ENCODE measurements at regions not wholly inside any gene's neighbourhood (a gene's known extent, or its start where the extent isn't known, plus 50 kb on each side); places are given as distances from the start of the nearest gene placed in this dataset.
A peak's percentile ranks its signal among the peaks of the same experiment; 100 is the strongest.

GRCh38 chr3:182710557-182711157, 82.6 kb upstream of the ATP11B start:
- CTCF ChIA-PET, result interaction anchor here (1.2 to 1.5 kb wide), 2 partner anchors 10 kb away, joined by 3 read pairs; no protein-coding TSS in a partner anchor
- Mint-ChIP-seq H3K9me3 (no peaks in the 10 kb centered on the region), H3K4me1 (peaks cover 4% of the 10 kb centered on the region), H3K4me3 (no peak overlapping the region), H3K27me3 (peaks cover 6% of the 10 kb centered on the region), H3K36me3 (ENCODE audit: low read depth) (no peaks in the 10 kb centered on the region), H3K27ac (no peak overlapping the region)
- POLR2A ChIA-PET, result no interaction called here
- DNase-seq, result no peak

- H3K36me3 Mint-ChIP-seq (ENCODE audit: low read depth), result no peaks in the 10 kb centered on the region
- H3K4me3 Mint-ChIP-seq, result no peak overlapping the region
- H3K9me3 Mint-ChIP-seq, result no peaks in the 10 kb centered on the region
- peaks cover 8% of the 10 kb centered on the region for H3K4me1 Mint-ChIP-seq
- H3K27ac Mint-ChIP-seq, result no peak overlapping the region
- H3K27me3 Mint-ChIP-seq, result peaks cover 6% of the 10 kb centered on the region
- ChIA-PET CTCF (interaction anchor here (1.5 kb wide), 1 partner anchor 9 kb away, joined by 3 read pairs; no protein-coding TSS in a partner anchor), POLR2A (no interaction called here)
- DNase-seq, result no peak
Measured at GRCh38 chr3:182711261-182711683, 82.0 kb upstream of the ATP11B start.

GRCh38 chr3:182711853-182712252, 81.5 kb upstream of the ATP11B start:
- H3K4me1 Mint-ChIP-seq, result peaks cover 13% of the 10 kb centered on the region
- peaks cover 3% of the 10 kb centered on the region for H3K27me3 Mint-ChIP-seq
- DNase-seq, result no peak
- H3K27ac Mint-ChIP-seq, result no peak overlapping the region
- CTCF ChIA-PET, result interaction anchor here (1.5 kb wide), 1 partner anchor 9 kb away, joined by 3 read pairs; no protein-coding TSS in a partner anchor
- H3K9me3 Mint-ChIP-seq, result no peaks in the 10 kb centered on the region
- H3K4me3 Mint-ChIP-seq, result no peak overlapping the region
- H3K36me3 Mint-ChIP-seq (ENCODE audit: low read depth), result no peaks in the 10 kb centered on the region
- POLR2A ChIA-PET, result no interaction called here

GRCh38 chr3:182713111-182713510, 80.2 kb upstream of the ATP11B start:
- H3K4me1 Mint-ChIP-seq, result peaks cover 13% of the 10 kb centered on the region
- H3K9me3 Mint-ChIP-seq, result no peaks in the 10 kb centered on the region
- no peak overlapping the region for H3K27ac Mint-ChIP-seq
- ChIA-PET POLR2A (no interaction called here), CTCF (interaction anchor here (1.5 kb wide), 1 partner anchor 35 kb away, joined by 6 read pairs; no protein-coding TSS in a partner anchor)
- no peaks in the 10 kb centered on the region for H3K27me3 Mint-ChIP-seq
- H3K4me3 Mint-ChIP-seq, result no peak overlapping the region
- DNase-seq, result no peak
- H3K36me3 Mint-ChIP-seq (ENCODE audit: low read depth), result no peaks in the 10 kb centered on the region

GRCh38 chr3:182713743-182714517, 79.4 kb upstream of the ATP11B start:
- H3K27ac Mint-ChIP-seq, result no peak overlapping the region
- DNase-seq, result peak; percentile 21
- no peaks in the 10 kb centered on the region for H3K36me3 Mint-ChIP-seq (ENCODE audit: low read depth)
- ChIA-PET CTCF (interaction anchor here (1.1 to 1.5 kb wide), 2 partner anchors 9 to 34 kb away, joined by 5 to 6 read pairs; no protein-coding TSS in a partner anchor), POLR2A (interaction anchor here (0.9 kb wide), 1 partner anchor 384 kb away, joined by 4 read pairs; no protein-coding TSS in a partner anchor)
- peaks cover 13% of the 10 kb centered on the region for H3K4me1 Mint-ChIP-seq
- H3K27me3 Mint-ChIP-seq, result no peaks in the 10 kb centered on the region
- H3K4me3 Mint-ChIP-seq, result no peak overlapping the region
- H3K9me3 Mint-ChIP-seq, result no peaks in the 10 kb centered on the region

GRCh38 chr3:182715006-182715405, 78.3 kb upstream of the ATP11B start:
- Mint-ChIP-seq H3K4me1 (peaks cover 13% of the 10 kb centered on the region), H3K36me3 (ENCODE audit: low read depth) (no peaks in the 10 kb centered on the region), H3K9me3 (no peaks in the 10 kb centered on the region), H3K27me3 (no peaks in the 10 kb centered on the region), H3K4me3 (no peak overlapping the region), H3K27ac (no peak overlapping the region)
- ChIA-PET CTCF (interaction anchor here (1.0 kb wide), 1 partner anchor 667 kb away, joined by 4 read pairs; no protein-coding TSS in a partner anchor), POLR2A (no interaction called here)
- no peak for DNase-seq

GRCh38 chr3:182716114-182716688, 77.1 kb upstream of the ATP11B start:
- no peaks in the 10 kb centered on the region for H3K27me3 Mint-ChIP-seq
- ChIA-PET POLR2A (no interaction called here), CTCF (interaction anchor here (0.6 kb wide), 3 partner anchors 32 to 401 kb away, joined by 3 to 5 read pairs (median 3); no protein-coding TSS in a partner anchor)
- H3K4me3 Mint-ChIP-seq, result no peak overlapping the region
- H3K27ac Mint-ChIP-seq, result no peak overlapping the region
- no peaks in the 10 kb centered on the region for H3K36me3 Mint-ChIP-seq (ENCODE audit: low read depth)
- DNase-seq, result no peak
- H3K9me3 Mint-ChIP-seq, result no peaks in the 10 kb centered on the region
- H3K4me1 Mint-ChIP-seq, result peaks cover 13% of the 10 kb centered on the region

- Mint-ChIP-seq H3K4me1 (peaks cover 13% of the 10 kb centered on the region), H3K36me3 (ENCODE audit: low read depth) (no peaks in the 10 kb centered on the region), H3K4me3 (no peak overlapping the region), H3K27ac (no peak overlapping the region), H3K27me3 (no peaks in the 10 kb centered on the region), H3K9me3 (no peaks in the 10 kb centered on the region)
- ChIA-PET CTCF (interaction anchor here (0.7 to 1.5 kb wide), 2 partner anchors 8 to 10 kb away, joined by 3 to 4 read pairs; no protein-coding TSS in a partner anchor), POLR2A (no interaction called here)
- DNase-seq, result no peak
Measured at GRCh38 chr3:182717216-182717615, 76.1 kb upstream of the ATP11B start.

- H3K4me3 Mint-ChIP-seq, result no peak overlapping the region
- no peaks in the 10 kb centered on the region for H3K9me3 Mint-ChIP-seq
- no peak for DNase-seq
- H3K27me3 Mint-ChIP-seq, result no peaks in the 10 kb centered on the region
- no peaks in the 10 kb centered on the region for H3K36me3 Mint-ChIP-seq (ENCODE audit: low read depth)
- no peaks in the 10 kb centered on the region for H3K4me1 Mint-ChIP-seq
- CTCF ChIA-PET, result interaction anchor here (1.3 kb wide), 1 partner anchor 9 kb away, joined by 5 read pairs; no protein-coding TSS in a partner anchor
- POLR2A ChIA-PET, result no interaction called here
- H3K27ac Mint-ChIP-seq, result no peak overlapping the region
Measured at GRCh38 chr3:182722907-182723306, 70.4 kb upstream of the ATP11B start.

- ChIA-PET POLR2A (no interaction called here), CTCF (interaction anchor here (1.3 kb wide), 1 partner anchor 10 kb away, joined by 5 read pairs; no protein-coding TSS in a partner anchor)
- no peaks in the 10 kb centered on the region for H3K4me1 Mint-ChIP-seq
- no peak for DNase-seq
- H3K9me3 Mint-ChIP-seq, result no peaks in the 10 kb centered on the region
- no peaks in the 10 kb centered on the region for H3K36me3 Mint-ChIP-seq (ENCODE audit: low read depth)
- H3K27me3 Mint-ChIP-seq, result no peaks in the 10 kb centered on the region
- no peak overlapping the region for H3K27ac Mint-ChIP-seq
- no peak overlapping the region for H3K4me3 Mint-ChIP-seq
Measured at GRCh38 chr3:182723596-182723995, 69.7 kb upstream of the ATP11B start.

GRCh38 chr3:182725372-182726251, 67.7 kb upstream of the ATP11B start:
- ChIA-PET CTCF (no interaction called here), POLR2A (no interaction called here)
- H3K9me3 Mint-ChIP-seq, result no peaks in the 10 kb centered on the region
- no peaks in the 10 kb centered on the region for H3K36me3 Mint-ChIP-seq (ENCODE audit: low read depth)
- H3K4me3 Mint-ChIP-seq, result no peak overlapping the region
- H3K27me3 Mint-ChIP-seq, result no peaks in the 10 kb centered on the region
- no peak for DNase-seq
- H3K4me1 Mint-ChIP-seq, result peaks cover 3% of the 10 kb centered on the region
- no peak overlapping the region for H3K27ac Mint-ChIP-seq

Measured in activated CD4-positive, alpha-beta T cell treated with anti-CD3 and anti-CD28 coated beads, Interleukin-2, amount 10 ng/mL, durations not matched to agents 7 days and 5 days (primary cell).